ENCODE measurements at regions not wholly inside any gene's neighbourhood (a gene's known extent, or its start where the extent isn't known, plus 50 kb on each side); places are given as distances from the start of the nearest gene placed in this dataset.

- Histone ChIP-seq H3K9me3 (ENCODE audit: control insufficient read depth, low read depth, low read length) (no peaks in the 10 kb centered on the region), H2BK12ac (ENCODE audit: insufficient read length, low read depth, low read length) (no peak overlapping the region), H3K23ac (ENCODE audit: insufficient read length, low read depth, low read length) (no peak overlapping the region), H3K18ac (ENCODE audit: insufficient read length, low read depth, low read length) (no peak overlapping the region), H3K27ac (ENCODE audit: insufficient read length, low read depth, low read length) (no peak overlapping the region), H2BK15ac (ENCODE audit: low read depth, low read length) (no peak overlapping the region), H3K4ac (ENCODE audit: low read depth, low read length) (no peak overlapping the region), H2AK5ac (ENCODE audit: insufficient read length, low read length) (no peak overlapping the region), H3K79me2 (ENCODE audit: insufficient read depth, low read length) (no peaks in the 10 kb centered on the region), H4K5ac (ENCODE audit: insufficient read length, low read depth, low read length) (no peak overlapping the region), H2AFZ (ENCODE audit: low read length) (no peak overlapping the region), H3K56ac (ENCODE audit: insufficient read length, low read depth, low read length) (no peak overlapping the region), H4K20me1 (ENCODE audit: control insufficient read depth, insufficient read depth, insufficient read length) (no peaks in the 10 kb centered on the region), H3K4me1 (ENCODE audit: insufficient read depth, low read length) (no peaks in the 10 kb centered on the region; the same call in 1 of the 2 replicates), H3K23me2 (ENCODE audit: insufficient read length, low read depth, low read length, poor library complexity, severe bottlenecking) (no peaks in the 10 kb centered on the region), H2BK120ac (ENCODE audit: low read depth, low read length, poor library complexity, severe bottlenecking) (no peak overlapping the region), H3K9ac (ENCODE audit: extremely low read depth, insufficient read length, low read length) (no peak overlapping the region), H4K91ac (ENCODE audit: insufficient read length, low read depth, low read length) (no peak overlapping the region), H3K27me3 (ENCODE audit: insufficient read depth, low read length) (no peaks in the 10 kb centered on the region), H2BK20ac (ENCODE audit: low read depth, low read length, poor library complexity, severe bottlenecking) (no peak overlapping the region), H3K14ac (ENCODE audit: insufficient read depth, low read length) (no peak overlapping the region), H3K79me1 (ENCODE audit: insufficient read depth, low read depth, low read length, poor library complexity, severe bottlenecking) (no peaks in the 10 kb centered on the region), H2BK5ac (ENCODE audit: insufficient read length, low read length) (no peak overlapping the region), H3T11ph (ENCODE audit: low read length) (no peak overlapping the region), H4K8ac (replicated peaks; ENCODE audit: insufficient read length, low read depth, low read length) (no peak overlapping the region), H3K4me2 (ENCODE audit: insufficient read depth, insufficient read length, low read length) (no peak overlapping the region)
- H3K4me3 Mint-ChIP-seq, result no peak overlapping the region
- DNase-seq, result no peak
- TF ChIP-seq CTCF (conservative IDR thresholded peaks at IDR 0.05), result peak; percentile 44
- H3K4me1 Mint-ChIP-seq, result peaks cover 25 to 32% of the 10 kb centered on the region in 2 experiments
- H3K36me3 Mint-ChIP-seq (ENCODE audit: insufficient read depth in 1 of 3, low read depth in 3 of 3), result peaks cover 0 to 3% (median 2%) of the 10 kb centered on the region in 3 experiments; a peak in 2 of 7 replicates
- H3K27me3 Mint-ChIP-seq (ENCODE audit: low read depth), result no peaks in the 10 kb centered on the region; the same call in 1 of the 2 replicates
- H3K27ac Mint-ChIP-seq, result no peak overlapping the region
- no peaks in the 10 kb centered on the region; a peak in 1 of 5 replicates for H3K9me3 Mint-ChIP-seq
- no CpG with 5 or more reads among the region's 1 CpG for WGBS (ENCODE audit: extremely low coverage, insufficient read length, low lambda C conversion rate)
These were observed 163.2 kb upstream of the GPR26 start for GRCh38 chr10:123502983-123503382.

Measured in H9 (cell line).